Gastroesophageal sphincter (tissue), 4 donors: ENCODE measurements at regions not wholly inside any gene's neighbourhood (a gene's known extent, or its start where the extent isn't known, plus 50 kb on each side); places are given as distances from the start of the nearest gene placed in this dataset.
"Not testable (repeated sequence)": the region's sequence is repeated elsewhere in the genome, so short reads cannot be mapped to it uniquely, and the experiment has no call there.

Source experiments
- ATAC-seq: fragments of 150-250 bp; one replicate; pipeline ENCODE4 v1.9.1; 2016; ENCODE audit warnings: mild to moderate bottlenecking, moderate library complexity
- H3K27ac ChIP-seq, 4 donors: fragments of 200-600 bp; sonication (generic) in 3 of 4; 1 replicate in 3 of 4; 2 replicates in 1 of 4; pipeline ENCODE4 v1.5.1; 2016 to 2019
- H3K27me3 ChIP-seq: fragments of 200-600 bp; sonication (generic); one replicate; pipeline ENCODE4 v1.5.1; 2019
- H3K36me3 ChIP-seq, 2 donors: fragments of 200-600 bp; sonication (generic); one replicate each; pipeline ENCODE4 v1.5.1; 2019; ENCODE audit warnings: control low read depth in 1 of 2
- H3K4me1 ChIP-seq, 3 donors: fragments of 200-600 bp; sonication (generic); 1 replicate in 2 of 3; 2 replicates in 1 of 3; pipeline ENCODE4 v1.5.1; 2016 to 2019; ENCODE audit warnings: control low read depth in 2 of 3
- H3K4me3 ChIP-seq, 2 donors: fragments of 200-600 bp; sonication (generic); one replicate each; pipeline ENCODE4 v1.5.1; 2019; ENCODE audit warnings: mild to moderate bottlenecking in 1 of 2, moderate library complexity in 1 of 2
- H3K9me3 ChIP-seq, 3 donors: fragments of 200-600 bp; sonication (generic); one replicate each; pipeline ENCODE4 v1.5.1; 2017 to 2019; ENCODE audit warnings: control low read depth in 2 of 3
- EP300 ChIP-seq: sonication (generic); formaldehyde crosslinking; IDR thresholded peaks from one replicate; pipeline ENCODE4 v1.6.1; 2017; ENCODE audit warnings: antibody characterized with exemption, mild to moderate bottlenecking
- POLR2A ChIP-seq, 2 donors: fragments of 450-650 bp; IDR thresholded peaks; one replicate each; pipeline ENCODE4 v1.6.1; 2017; ENCODE audit warnings: antibody characterized with exemption in 2 of 2, mild to moderate bottlenecking in 2 of 2, moderate library complexity in 1 of 2
- POLR2AphosphoS5 ChIP-seq: sonication (generic); formaldehyde crosslinking; IDR thresholded peaks from one replicate; pipeline ENCODE4 v1.6.1; 2017; ENCODE audit warnings: antibody characterized with exemption
- WGBS, 2 donors: methylation state at CpG; one replicate each; pipeline ENCODE4 v1.1.5; 2018; ENCODE audit warnings: low coverage in 1 of 2; 5-methylcytosine and 5-hydroxymethylcytosine counted together
- TF ChIP-seq, protein P1 (sequence below), 4 experiments: fragments of 200-600 bp in 2 of 4; fragments of 450-650 bp in 2 of 4; sonication (generic) in 1 of 4; IDR thresholded peaks; one replicate each; pipeline ENCODE4 v1.5.1; 2017 to 2019; ENCODE audit warnings: antibody characterized with exemption in 4 of 4, mild to moderate bottlenecking in 2 of 4, moderate library complexity in 2 of 4

DNA sequence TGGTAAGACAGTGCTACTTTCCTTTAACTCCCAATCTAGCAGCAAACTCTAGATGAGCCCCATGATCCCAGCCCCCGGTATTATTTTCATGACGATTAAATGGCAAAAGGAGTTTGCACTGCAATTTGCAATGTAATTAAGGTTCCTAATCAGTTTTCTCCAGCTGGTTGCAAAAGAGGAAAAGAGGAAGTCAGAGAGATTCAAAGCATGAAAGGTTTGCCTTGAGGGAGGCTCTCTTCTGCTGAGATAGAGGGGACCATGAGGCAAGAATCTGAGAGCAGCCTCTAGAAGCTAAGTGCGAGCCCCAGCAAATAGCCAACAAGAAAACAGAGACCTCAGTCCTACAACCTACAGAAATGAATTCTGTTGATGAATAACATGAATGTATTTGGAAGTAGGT is 527.1 kb downstream of the UQCRFS1 start:
- Histone ChIP-seq H3K4me3 (no peak overlapping the region), H3K27ac (no peak overlapping the region), H3K36me3 (no peaks in the 10 kb centered on the region), H3K9me3 (no peaks in the 10 kb centered on the region), H3K4me1 (no peaks in the 10 kb centered on the region), H3K27me3 (no peaks in the 10 kb centered on the region)
- no peak for ATAC-seq
- 63 to 79% methylated on average over 1 to 3 of the region's 3 CpGs for WGBS, 2 donors
- TF ChIP-seq, protein P1, sequence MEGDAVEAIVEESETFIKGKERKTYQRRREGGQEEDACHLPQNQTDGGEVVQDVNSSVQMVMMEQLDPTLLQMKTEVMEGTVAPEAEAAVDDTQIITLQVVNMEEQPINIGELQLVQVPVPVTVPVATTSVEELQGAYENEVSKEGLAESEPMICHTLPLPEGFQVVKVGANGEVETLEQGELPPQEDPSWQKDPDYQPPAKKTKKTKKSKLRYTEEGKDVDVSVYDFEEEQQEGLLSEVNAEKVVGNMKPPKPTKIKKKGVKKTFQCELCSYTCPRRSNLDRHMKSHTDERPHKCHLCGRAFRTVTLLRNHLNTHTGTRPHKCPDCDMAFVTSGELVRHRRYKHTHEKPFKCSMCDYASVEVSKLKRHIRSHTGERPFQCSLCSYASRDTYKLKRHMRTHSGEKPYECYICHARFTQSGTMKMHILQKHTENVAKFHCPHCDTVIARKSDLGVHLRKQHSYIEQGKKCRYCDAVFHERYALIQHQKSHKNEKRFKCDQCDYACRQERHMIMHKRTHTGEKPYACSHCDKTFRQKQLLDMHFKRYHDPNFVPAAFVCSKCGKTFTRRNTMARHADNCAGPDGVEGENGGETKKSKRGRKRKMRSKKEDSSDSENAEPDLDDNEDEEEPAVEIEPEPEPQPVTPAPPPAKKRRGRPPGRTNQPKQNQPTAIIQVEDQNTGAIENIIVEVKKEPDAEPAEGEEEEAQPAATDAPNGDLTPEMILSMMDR (IDR thresholded peaks at IDR 0.05), result no peak
- TF ChIP-seq POLR2A (IDR thresholded peaks at IDR 0.05) (no peak), EP300 (no peak), POLR2AphosphoS5 (no peak)

DNA sequence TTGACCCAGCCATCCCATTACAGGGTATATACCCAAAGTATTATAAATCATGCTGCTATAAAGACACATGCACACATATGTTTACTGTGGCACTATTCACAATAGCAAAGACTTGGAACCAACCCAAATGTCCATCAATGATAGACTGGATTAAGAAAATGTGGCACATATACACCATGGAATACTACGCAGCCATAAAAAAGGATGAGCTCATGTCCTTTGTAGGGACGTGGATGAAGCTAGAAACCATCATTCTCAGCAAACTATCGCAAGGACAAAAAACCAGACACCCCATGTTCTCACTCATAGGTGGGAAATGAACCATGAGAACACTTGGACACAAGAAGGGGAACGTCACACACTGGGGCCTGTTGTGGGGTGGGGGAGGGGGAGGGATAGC is 527.9 kb downstream of the UQCRFS1 start:
- not testable (repeated sequence) for H3K4me3 ChIP-seq, H3K36me3 ChIP-seq, H3K27ac ChIP-seq, H3K27me3 ChIP-seq, ATAC-seq, H3K9me3 ChIP-seq, H3K4me1 ChIP-seq
- 46% methylated on average over 4 of the region's 4 CpGs; no CpG with 5 or more reads in 1 of the 2 donors for WGBS, 2 donors

DNA sequence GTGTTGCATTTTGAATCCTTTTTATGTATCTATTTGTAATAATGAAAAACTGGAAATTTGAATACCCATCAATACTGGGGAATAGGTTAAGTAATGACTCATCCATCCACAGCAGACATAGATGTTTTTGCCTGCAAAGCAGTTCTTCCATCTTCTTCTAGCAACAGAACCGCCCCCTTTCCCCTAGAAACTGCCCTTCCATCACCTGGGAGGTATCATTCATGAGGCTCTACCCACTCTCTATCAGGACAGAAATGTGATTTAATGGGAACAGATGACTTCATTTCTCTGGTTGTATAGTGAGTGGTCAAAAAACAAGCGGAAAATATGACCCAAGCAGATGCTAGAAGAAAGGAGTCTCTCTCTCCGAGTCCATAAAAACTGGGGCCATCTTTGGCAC is 532.8 kb downstream of the UQCRFS1 start:
- WGBS, 2 donors, result 92 to 100% methylated on average over 1 to 2 of the region's 3 CpGs
- H3K27me3 ChIP-seq, result no peaks in the 10 kb centered on the region
- H3K9me3 ChIP-seq, result no peaks in the 10 kb centered on the region

DNA sequence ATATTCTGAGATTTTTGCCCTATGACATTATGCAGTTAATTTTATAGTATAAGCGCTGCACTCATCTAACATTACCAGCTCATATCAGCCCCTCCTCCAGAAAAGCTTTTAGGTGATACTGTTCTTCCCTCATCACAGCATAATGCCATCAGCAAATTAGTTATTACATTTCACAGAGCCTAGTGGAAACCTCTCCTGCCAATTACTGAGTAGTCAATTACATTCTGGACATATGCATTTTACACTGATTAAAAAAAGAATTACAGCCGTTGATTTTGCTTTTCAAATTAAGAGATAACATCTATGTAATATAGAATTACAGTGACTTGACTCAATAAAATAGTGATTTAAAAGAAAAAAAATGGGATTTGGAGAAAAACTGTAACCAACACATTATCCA is 542.1 kb downstream of the UQCRFS1 start:
- TF ChIP-seq, protein P1 (IDR thresholded peaks at IDR 0.05), result no peak
- TF ChIP-seq EP300, result no peak
- TF ChIP-seq POLR2AphosphoS5, result no peak
- no peak for TF ChIP-seq POLR2A (IDR thresholded peaks at IDR 0.05)
- Histone ChIP-seq H3K27ac (no peak overlapping the region), H3K4me3 (no peak overlapping the region), H3K36me3 (no peaks in the 10 kb centered on the region), H3K27me3 (no peaks in the 10 kb centered on the region), H3K9me3 (peaks cover 0 to 47% (median 0%) of the 10 kb centered on the region in 3 donors), H3K4me1 (no peaks in the 10 kb centered on the region)
- no peak for ATAC-seq
- 76% methylated on average over 2 of the region's 2 CpGs for WGBS, 2 donors

More for the DNA sequence above, 532.8 kb downstream of the UQCRFS1 start:
- Histone ChIP-seq H3K27ac (no peak overlapping the region), H3K4me1 (no peaks in the 10 kb centered on the region), H3K36me3 (no peaks in the 10 kb centered on the region), H3K4me3 (no peak overlapping the region)
- ATAC-seq, result no peak
- TF ChIP-seq EP300 (no peak), POLR2A (IDR thresholded peaks at IDR 0.05) (no peak), POLR2AphosphoS5 (no peak)
- TF ChIP-seq, protein P1 (IDR thresholded peaks at IDR 0.05), result no peak

DNA sequence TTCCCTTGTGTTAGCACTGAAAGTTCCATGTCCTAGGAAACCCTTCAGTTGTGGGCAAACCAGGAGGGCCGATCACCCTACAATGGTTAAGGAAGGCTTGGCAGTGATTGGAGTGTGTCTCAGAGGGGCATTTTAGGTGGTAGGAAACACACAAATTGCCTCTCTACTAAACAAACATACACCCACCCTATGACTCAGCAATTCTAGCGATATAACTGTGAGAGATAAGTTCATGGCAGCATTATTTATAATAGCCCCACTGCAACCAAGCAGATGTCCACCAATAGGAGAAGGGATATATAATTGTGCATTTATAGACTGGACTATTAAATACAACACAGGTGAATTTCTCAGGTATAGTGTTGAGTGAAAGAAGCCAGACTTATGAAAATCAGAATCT is 543.1 kb downstream of the UQCRFS1 start:
- no peak overlapping the region for H3K27ac ChIP-seq
- TF ChIP-seq, protein P1 (IDR thresholded peaks at IDR 0.05), result no peak
- TF ChIP-seq POLR2A (IDR thresholded peaks at IDR 0.05) (no peak), POLR2AphosphoS5 (no peak), EP300 (no peak)
- whole genome bisulfite sequencing, 2 donors, result 55 to 63% methylated on average over 1 to 2 of the region's 2 CpGs
- H3K4me1 ChIP-seq, result no peaks in the 10 kb centered on the region
- H3K36me3 ChIP-seq, result no peaks in the 10 kb centered on the region
- ATAC-seq, result no peak
- H3K4me3 ChIP-seq, result no peak overlapping the region
- peaks cover 0 to 45% (median 0%) of the 10 kb centered on the region in 3 donors for H3K9me3 ChIP-seq
- H3K27me3 ChIP-seq, result no peaks in the 10 kb centered on the region
